Stomach (tissue), 8 donors: ENCODE measurements at regions not wholly inside any gene's neighbourhood (a gene's known extent, or its start where the extent isn't known, plus 50 kb on each side); places are given as distances from the start of the nearest gene placed in this dataset.

ENCODE experiments used
- DNase-seq, 2 donors: peaks; one replicate each; pipeline versions ENCODE4 v3.0.0 to v3.0.0-alpha.2; 2013 to 2019
- H3K27ac ChIP-seq, 5 donors: fragments of 200-600 bp in 4 of 5; sonication (generic) in 4 of 5; one replicate each; pipeline ENCODE4 v1.5.1; 2013 to 2019; ENCODE audit warnings: mild to moderate bottlenecking in 1 of 5, moderate library complexity in 1 of 5
- H3K27me3 ChIP-seq, 3 donors: fragments of 200-600 bp; sonication (generic); one replicate each; pipeline ENCODE4 v1.5.1; 2017 to 2019; ENCODE audit warnings: mixed run types in 1 of 3
- H3K36me3 ChIP-seq, 4 donors: fragments of 200-600 bp; sonication (generic); 1 replicate in 3 of 4; 2 replicates in 1 of 4; pipeline ENCODE4 v1.5.1; 2016 to 2019
- H3K4me1 ChIP-seq, 4 donors: fragments of 200-600 bp; sonication (generic); one replicate each; pipeline ENCODE4 v1.5.1; 2016 to 2019
- H3K4me3 ChIP-seq, 4 donors: fragments of 200-600 bp; sonication (generic) in 3 of 4; one replicate each; pipeline ENCODE4 v1.5.1; 2016 to 2019; ENCODE audit warnings: mild to moderate bottlenecking in 1 of 4
- H3K9me3 ChIP-seq, 4 donors: fragments of 200-600 bp; sonication (generic); one replicate each; pipeline ENCODE4 v1.5.1; 2016 to 2019
- CTCF ChIP-seq, 7 experiments: fragments of 450-650 bp in 4 of 7; fragments of 200-600 bp in 3 of 7; sonication (generic) in 3 of 7; IDR thresholded peaks; one replicate each; pipeline ENCODE4 v1.5.1; 2016 to 2019; ENCODE audit warnings: antibody characterized with exemption in 7 of 7, control low read depth in 2 of 7, mild to moderate bottlenecking in 1 of 7
- EP300 ChIP-seq: sonication (generic); formaldehyde crosslinking; IDR thresholded peaks from one replicate; pipeline ENCODE4 v1.6.1; 2017; ENCODE audit warnings: antibody characterized with exemption
- POLR2A ChIP-seq, 4 donors: fragments of 450-650 bp; IDR thresholded peaks; one replicate each; pipeline ENCODE4 v1.6.1; 2016; ENCODE audit warnings: antibody characterized with exemption in 4 of 4, control low read depth in 2 of 4, mild to moderate bottlenecking in 1 of 4, moderate library complexity in 1 of 4
- POLR2AphosphoS5 ChIP-seq, 3 donors: sonication (generic); formaldehyde crosslinking; IDR thresholded peaks; one replicate each; pipeline ENCODE4 v1.6.1; 2016; ENCODE audit warnings: antibody characterized with exemption in 3 of 3
- WGBS, 5 donors: extraction: QIAGEN DNeasy Blood & Tissue Kit in 3 of 5; methylation state at CpG; one replicate each; pipeline versions ENCODE4 v1.1.5 to v1.1.7; 2013 to 2018; 5-methylcytosine and 5-hydroxymethylcytosine counted together
- intact Hi-C: fragments of 100-400 bp; cut with DNase I; formaldehyde crosslinking; loops from one replicate; pipeline ENCODE4 v1.15.1; 2023; ENCODE audit warnings: low total_unique reads
- donor health status: healthy with polysubstance abuse.
- donor health status: Bipolar disorder and iron deficiency.
- donor health status: healthy.

- H3K27me3 ChIP-seq, result no peaks in the 10 kb centered on the region
- no peaks in the 10 kb centered on the region for H3K9me3 ChIP-seq
- H3K4me3 ChIP-seq, result no peak overlapping the region
- no peaks in the 10 kb centered on the region for H3K4me1 ChIP-seq
- no peak for DNase-seq
- H3K27ac ChIP-seq, result no peak overlapping the region
- no peaks in the 10 kb centered on the region for H3K36me3 ChIP-seq
- intact Hi-C loops, result no loop called here
- TF ChIP-seq POLR2AphosphoS5 (IDR thresholded peaks at IDR 0.05), result no peak
- TF ChIP-seq POLR2A (IDR thresholded peaks at IDR 0.05), result no peak
- no peak for TF ChIP-seq CTCF (IDR thresholded peaks at IDR 0.05)
- TF ChIP-seq EP300, result no peak
- WGBS, 5 donors, result 50 to 63% (median 58%) methylated on average over 1 of the region's 1 CpG
Observed at GRCh38 chr11:128066399-128066798, 521.0 kb downstream of the ETS1 start.

GRCh38 chr11:128061281-128061871 is 526.0 kb downstream of the ETS1 start:
- no peak overlapping the region for H3K27ac ChIP-seq
- 38 to 58% (median 41%) methylated on average over 5 of the region's 5 CpGs for WGBS, 5 donors
- H3K9me3 ChIP-seq, result no peaks in the 10 kb centered on the region
- H3K4me1 ChIP-seq, result no peaks in the 10 kb centered on the region
- H3K4me3 ChIP-seq, result no peak overlapping the region
- peak in 1 of 2 donors; percentile 36 for DNase-seq
- no peaks in the 10 kb centered on the region for H3K27me3 ChIP-seq
- no peaks in the 10 kb centered on the region for H3K36me3 ChIP-seq
- intact Hi-C loops, result no loop called here
- TF ChIP-seq CTCF (IDR thresholded peaks at IDR 0.05), result no peak
- no peak for TF ChIP-seq EP300
- TF ChIP-seq POLR2AphosphoS5 (IDR thresholded peaks at IDR 0.05), result no peak
- TF ChIP-seq POLR2A (IDR thresholded peaks at IDR 0.05), result no peak

GRCh38 chr11:128058580-128059208 is 528.7 kb downstream of the ETS1 start:
- no peaks in the 10 kb centered on the region for H3K4me1 ChIP-seq
- no peak overlapping the region for H3K4me3 ChIP-seq
- H3K36me3 ChIP-seq, result no peaks in the 10 kb centered on the region
- no peak overlapping the region for H3K27ac ChIP-seq
- no peak for DNase-seq
- WGBS, 5 donors, result 85 to 89% (median 87%) methylated on average over 5 of the region's 5 CpGs
- H3K27me3 ChIP-seq, result no peaks in the 10 kb centered on the region
- intact Hi-C loops, result no loop called here
- no peaks in the 10 kb centered on the region for H3K9me3 ChIP-seq
- TF ChIP-seq CTCF (IDR thresholded peaks at IDR 0.05) (no peak), POLR2A (IDR thresholded peaks at IDR 0.05) (no peak), POLR2AphosphoS5 (IDR thresholded peaks at IDR 0.05) (no peak), EP300 (no peak)

GRCh38 chr11:128057786-128058395 is 529.5 kb downstream of the ETS1 start:
- no peak overlapping the region for H3K27ac ChIP-seq
- no peaks in the 10 kb centered on the region for H3K4me1 ChIP-seq
- H3K27me3 ChIP-seq, result no peaks in the 10 kb centered on the region
- H3K4me3 ChIP-seq, result no peak overlapping the region
- WGBS, 5 donors, result 65 to 77% (median 71%) methylated on average over 6 of the region's 6 CpGs
- intact Hi-C loops, result no loop called here
- no peaks in the 10 kb centered on the region for H3K36me3 ChIP-seq
- no peaks in the 10 kb centered on the region for H3K9me3 ChIP-seq
- no peak for DNase-seq
- no peak for TF ChIP-seq POLR2A (IDR thresholded peaks at IDR 0.05)
- no peak for TF ChIP-seq CTCF (IDR thresholded peaks at IDR 0.05)
- no peak for TF ChIP-seq POLR2AphosphoS5 (IDR thresholded peaks at IDR 0.05)
- TF ChIP-seq EP300, result no peak
